PC-3 (cell line): ENCODE measurements at regions not wholly inside any gene's neighbourhood (a gene's known extent, or its start where the extent isn't known, plus 50 kb on each side); places are given as distances from the start of the nearest gene placed in this dataset.

ENCODE experiments used
- EZH2 ChIP-seq: fragments of 300-600 bp; sonication (generic); IDR thresholded peaks from one replicate; pipeline ENCODE4 v1.6.1; 2017; ENCODE audit warnings: antibody characterized with exemption, mild to moderate bottlenecking, low read length; ENCODE audit not compliant: unreplicated experiment
- TF ChIP-seq, protein P1 (sequence below): fragments of 300-600 bp; sonication (generic); conservative IDR thresholded peaks from 2 replicates; pipeline ENCODE4 v1.5.1; 2017; ENCODE audit warnings: antibody characterized with exemption, low read depth, mild to moderate bottlenecking, low read length

DNA sequence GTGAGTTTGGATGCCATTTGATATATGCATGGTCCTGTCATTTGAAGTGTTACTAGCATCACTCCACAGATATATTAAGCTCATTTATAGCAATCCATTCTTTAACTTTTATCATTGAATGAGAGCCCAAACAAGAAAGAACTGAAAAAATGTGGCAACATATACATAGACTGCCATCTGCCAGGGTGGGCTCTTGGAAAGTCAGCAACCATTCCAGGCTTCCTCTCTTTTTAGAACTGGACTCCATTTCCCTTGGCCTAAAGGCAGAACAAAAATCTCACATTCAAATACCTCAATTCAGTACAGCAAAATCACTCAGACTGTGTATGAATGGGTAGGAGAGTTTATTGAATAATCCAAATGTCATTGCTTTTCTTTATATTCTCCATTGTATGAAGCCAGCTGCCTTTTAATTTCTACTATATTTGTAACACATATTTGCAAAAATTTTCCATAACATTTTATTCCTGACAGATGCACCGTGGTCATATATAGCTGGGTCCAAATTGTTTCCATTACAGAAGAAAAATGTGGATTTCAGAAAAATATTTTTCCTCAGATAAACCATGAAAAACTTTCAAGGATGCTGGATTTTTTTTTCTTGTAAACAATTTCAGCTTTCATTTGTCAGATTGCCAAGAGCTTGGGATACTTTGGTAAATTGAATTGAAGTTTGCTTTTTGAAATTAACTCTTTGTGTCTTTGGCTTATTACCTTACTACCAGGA, 1252.3 kb upstream of the SEL1L start:
- TF ChIP-seq, protein P1, sequence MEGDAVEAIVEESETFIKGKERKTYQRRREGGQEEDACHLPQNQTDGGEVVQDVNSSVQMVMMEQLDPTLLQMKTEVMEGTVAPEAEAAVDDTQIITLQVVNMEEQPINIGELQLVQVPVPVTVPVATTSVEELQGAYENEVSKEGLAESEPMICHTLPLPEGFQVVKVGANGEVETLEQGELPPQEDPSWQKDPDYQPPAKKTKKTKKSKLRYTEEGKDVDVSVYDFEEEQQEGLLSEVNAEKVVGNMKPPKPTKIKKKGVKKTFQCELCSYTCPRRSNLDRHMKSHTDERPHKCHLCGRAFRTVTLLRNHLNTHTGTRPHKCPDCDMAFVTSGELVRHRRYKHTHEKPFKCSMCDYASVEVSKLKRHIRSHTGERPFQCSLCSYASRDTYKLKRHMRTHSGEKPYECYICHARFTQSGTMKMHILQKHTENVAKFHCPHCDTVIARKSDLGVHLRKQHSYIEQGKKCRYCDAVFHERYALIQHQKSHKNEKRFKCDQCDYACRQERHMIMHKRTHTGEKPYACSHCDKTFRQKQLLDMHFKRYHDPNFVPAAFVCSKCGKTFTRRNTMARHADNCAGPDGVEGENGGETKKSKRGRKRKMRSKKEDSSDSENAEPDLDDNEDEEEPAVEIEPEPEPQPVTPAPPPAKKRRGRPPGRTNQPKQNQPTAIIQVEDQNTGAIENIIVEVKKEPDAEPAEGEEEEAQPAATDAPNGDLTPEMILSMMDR = no peak
- TF ChIP-seq EZH2 = no peak
